IMR-90 (cell line): ENCODE measurements at regions not wholly inside any gene's neighbourhood (a gene's known extent, or its start where the extent isn't known, plus 50 kb on each side); places are given as distances from the start of the nearest gene placed in this dataset.

Source experiments
- ATAC-seq: fragments of 200-7000 bp; cut with Tn5 transposase; 2 replicates; pipeline ENCODE4 v1.9.1; 2020; ENCODE audit warnings: low read depth, mild to moderate bottlenecking, moderate library complexity
- BruUV-seq: library from RNA; stranded (reverse); fragments of 400-500 nt; replicated peaks from 2 replicates; lab custom pipeline; 2021; lab: Mats Ljungman, UMichigan
- CTCF ChIA-PET: fragments of 300-600 bp; formaldehyde crosslinking; extraction: SDS; loops from one replicate; lab custom pipeline; 2021; ENCODE audit warnings: antibody characterized with exemption; lab: Yijun Ruan, JAX
- POLR2A ChIA-PET: fragments of 300-600 bp; sonication (Branson Sonifier 250); formaldehyde crosslinking; loops from one replicate; lab custom pipeline; 2022; ENCODE audit warnings: antibody characterized with exemption; ENCODE audit not compliant: unreplicated experiment; lab: Charles Lee
- DNase-seq: peaks from one replicate; pipeline ENCODE4 v3.0.0; 2013
- H2AFZ ChIP-seq: replicated peaks from 2 replicates; pipeline ENCODE3; 2013; ENCODE audit warnings: low read length, mild to moderate bottlenecking; ENCODE audit not compliant: poor library complexity
- H2AK5ac ChIP-seq: 2 replicates; pipeline ENCODE4 v1.6.1; 2013; ENCODE audit warnings: low read depth, low read length, inconsistent platforms
- H2AK9ac ChIP-seq: replicated peaks from 2 replicates; pipeline ENCODE3; 2013; ENCODE audit warnings: mild to moderate bottlenecking, low read depth, low read length, moderate library complexity; ENCODE audit not compliant: poor library complexity
- H2BK120ac ChIP-seq: 2 replicates; pipeline ENCODE4 v1.6.1; 2013; ENCODE audit warnings: low read depth, low read length, inconsistent platforms
- H2BK15ac ChIP-seq: 3 replicates; pipeline ENCODE4 v1.6.1; 2013; ENCODE audit warnings: low read depth, low read length, inconsistent platforms
- H2BK20ac ChIP-seq: 2 replicates; pipeline ENCODE4 v1.6.1; 2013; ENCODE audit warnings: low read depth, mild to moderate bottlenecking, inconsistent platforms, low read length, moderate library complexity
- H2BK5ac ChIP-seq: 2 replicates; pipeline ENCODE4 v1.6.1; 2013; ENCODE audit warnings: mild to moderate bottlenecking, low read depth, low read length, inconsistent platforms; ENCODE audit not compliant: poor library complexity, severe bottlenecking
- H3K14ac ChIP-seq: replicated peaks from 2 replicates; pipeline ENCODE4 v1.6.1; 2013; ENCODE audit warnings: low read depth, low read length, inconsistent platforms
- H3K18ac ChIP-seq: 2 replicates; pipeline ENCODE4 v1.6.1; 2013; ENCODE audit warnings: low read depth, low read length, control low read depth
- H3K23ac ChIP-seq: 2 replicates; pipeline ENCODE4 v1.6.1; 2013; ENCODE audit warnings: low read depth, low read length, inconsistent platforms
- H3K27ac ChIP-seq: 2 replicates; pipeline ENCODE4 v1.5.1; 2013; ENCODE audit warnings: mild to moderate bottlenecking, control low read depth, low read length; ENCODE audit not compliant: insufficient read depth
- H3K27me3 ChIP-seq: 2 replicates; pipeline ENCODE4 v1.6.1; 2013; ENCODE audit warnings: low read length; ENCODE audit not compliant: control insufficient read depth, insufficient read depth
- H3K36me3 ChIP-seq: 2 replicates; pipeline ENCODE4 v1.6.1; 2013; ENCODE audit warnings: low read length, mixed read lengths; ENCODE audit not compliant: control insufficient read depth, insufficient read depth
- H3K4ac ChIP-seq: 2 replicates; pipeline ENCODE4 v1.6.1; 2013; ENCODE audit warnings: low read depth, low read length, inconsistent platforms
- H3K4me1 ChIP-seq: 2 replicates; pipeline ENCODE4 v1.6.1; 2013; ENCODE audit warnings: low read length, mixed read lengths; ENCODE audit not compliant: control insufficient read depth, insufficient read depth
- H3K4me2 ChIP-seq: 2 replicates; pipeline ENCODE4 v1.6.1; 2013; ENCODE audit warnings: low read depth, mild to moderate bottlenecking, control low read depth, low read length, moderate library complexity
- H3K4me3 ChIP-seq: 2 replicates; pipeline ENCODE4 v1.5.1; 2013; ENCODE audit warnings: low read depth, mild to moderate bottlenecking, control low read depth, low read length, moderate library complexity; ENCODE audit not compliant: insufficient read depth
- H3K56ac ChIP-seq: 2 replicates; pipeline ENCODE4 v1.6.1; 2013; ENCODE audit warnings: low read length, inconsistent platforms; ENCODE audit not compliant: insufficient read depth; ENCODE audit errors: extremely low read depth
- H3K79me1 ChIP-seq, 2 experiments: 2 replicates each; pipeline ENCODE4 v1.6.1; 2013; ENCODE audit warnings: low read length in 2 of 2, inconsistent platforms in 1 of 2, low read depth in 1 of 2
- H3K9ac ChIP-seq: 2 replicates; pipeline ENCODE4 v1.6.1; 2013; ENCODE audit warnings: low read depth, low read length, control low read depth
- H3K9me1 ChIP-seq: 2 replicates; pipeline ENCODE4 v1.6.1; 2013; ENCODE audit warnings: low read length, inconsistent platforms; ENCODE audit not compliant: insufficient read depth
- H3K9me3 ChIP-seq: 2 replicates; pipeline ENCODE4 v1.6.1; 2013; ENCODE audit warnings: low read length; ENCODE audit not compliant: control insufficient read depth, insufficient read depth
- H4K20me1 ChIP-seq: 2 replicates; pipeline ENCODE4 v1.6.1; 2013; ENCODE audit warnings: low read length, inconsistent platforms; ENCODE audit not compliant: insufficient read depth
- H4K5ac ChIP-seq: 2 replicates; pipeline ENCODE4 v1.6.1; 2013; ENCODE audit warnings: mild to moderate bottlenecking, low read depth, low read length, control low read depth
- H4K8ac ChIP-seq, 2 experiments: 2 replicates each; pipeline ENCODE4 v1.6.1; 2013; ENCODE audit warnings: low read depth in 2 of 2, low read length in 2 of 2, control low read depth in 1 of 2, inconsistent platforms in 1 of 2
- H4K91ac ChIP-seq: 2 replicates; pipeline ENCODE4 v1.6.1; 2013; ENCODE audit warnings: low read depth, low read length, inconsistent platforms; ENCODE audit not compliant: insufficient read depth
- FOS ChIP-seq: fragments of 150-350 bp; IDR thresholded peaks from 2 replicates; pipeline ENCODE4 v1.6.1; 2016; ENCODE audit warnings: low read depth, low read length
- MAFK ChIP-seq: IDR thresholded peaks from 2 replicates; pipeline ENCODE4 v1.6.1; 2012; ENCODE audit warnings: low read depth, low read length, improper control_type of control experiment
- MXI1 ChIP-seq: IDR thresholded peaks from 2 replicates; pipeline ENCODE4 v1.6.1; 2012; ENCODE audit warnings: low read depth, mild to moderate bottlenecking, low read length, moderate library complexity, borderline replicate concordance
- NFE2L2 ChIP-seq: fragments of 150-350 bp; IDR thresholded peaks from 2 replicates; pipeline ENCODE4 v1.6.1; 2016; ENCODE audit warnings: low read depth, mild to moderate bottlenecking, low read length
- WGBS, 2 experiments: methylation state at CpG; one replicate each; pipeline versions ENCODE4 v1.1.5 to v1.1.7; 2013; ENCODE audit warnings: missing lambda C conversion rate in 2 of 2; ENCODE audit not compliant: insufficient read length in 1 of 2; ENCODE audit errors: extremely low coverage in 2 of 2; 5-methylcytosine and 5-hydroxymethylcytosine counted together
- dilution Hi-C: fragments of 300-500 bp; cut with HindIII; formaldehyde crosslinking; loops from one replicate; pipeline ENCODE4 v1.14.3; 2018; ENCODE audit warnings: low sequenced_read_pairs; ENCODE audit not compliant: unreplicated experiment
- in situ Hi-C: fragments of 300-500 bp; cut with MboI; formaldehyde crosslinking; loops from 3 replicates; pipeline ENCODE4 v1.14.3; 2019; ENCODE audit warnings: low sequenced_read_pairs, inconsistent platforms, mixed read lengths
- intact Hi-C: fragments of 100-400 bp; cut with micrococcal nuclease; formaldehyde crosslinking; loops from 2 replicates; pipeline ENCODE4 v1.10.0; 2022

DNA sequence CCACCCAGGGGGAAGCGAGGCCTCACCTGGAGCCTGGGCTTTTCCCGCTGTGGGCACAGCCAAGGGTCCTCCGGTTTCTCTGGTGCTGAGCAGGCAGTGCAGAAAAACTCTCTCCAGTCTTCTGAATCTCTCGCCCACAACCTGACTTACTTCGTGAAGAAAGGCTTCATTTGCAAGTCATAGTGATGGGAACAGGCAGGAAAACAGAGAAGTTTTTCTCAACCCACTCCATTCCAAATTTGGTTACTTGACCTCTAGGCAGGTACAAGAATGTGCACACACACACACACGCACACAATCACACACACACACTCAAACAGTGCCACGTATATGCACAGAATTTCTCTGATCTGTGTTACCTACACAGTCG, 524.5 kb downstream of the CD83 start:
- Histone ChIP-seq H4K5ac (no peak overlapping the region), H3K9me3 (no peaks in the 10 kb centered on the region), H2BK20ac (no peak overlapping the region), H3K14ac (no peak overlapping the region), H3K27me3 (peaks cover 2% of the 10 kb centered on the region; the same call in 1 of the 2 replicates), H3K4ac (no peak overlapping the region), H2BK120ac (no peak overlapping the region), H3K9ac (no peak overlapping the region), H3K79me1 (no peaks in the 10 kb centered on the region), H4K20me1 (no peaks in the 10 kb centered on the region), H3K4me1 (peaks cover 10% of the 10 kb centered on the region), H2AFZ (no peak overlapping the region), H2AK9ac (no peak overlapping the region), H4K8ac (no peak overlapping the region), H3K56ac (no peak overlapping the region), H3K9me1 (no peaks in the 10 kb centered on the region), H3K27ac (no peak overlapping the region), H3K4me2 (no peak overlapping the region), H3K36me3 (no peaks in the 10 kb centered on the region), H3K23ac (no peak overlapping the region), H2BK15ac (no peak overlapping the region), H3K18ac (no peak overlapping the region), H4K91ac (no peak overlapping the region), H2AK5ac (no peak overlapping the region), H3K4me3 (no peak overlapping the region), H2BK5ac (no peak overlapping the region)
- DNase-seq: no peak
- TF ChIP-seq MXI1: no peak
- no peak for TF ChIP-seq NFE2L2
- TF ChIP-seq MAFK: no peak
- no peak for TF ChIP-seq FOS
- dilution Hi-C loops: no loop called here
- ChIA-PET POLR2A (no interaction called here), CTCF (no interaction called here)
- no CpG with 5 or more reads among the region's 8 CpGs for WGBS, 2 experiments
- in situ Hi-C loops: no loop called here
- no TSS peak for BruUV-seq
- intact Hi-C loops: no loop called here
- ATAC-seq: no peak
